Body of pancreas (tissue), 4 donors: ENCODE measurements at regions not wholly inside any gene's neighbourhood (a gene's known extent, or its start where the extent isn't known, plus 50 kb on each side); places are given as distances from the start of the nearest gene placed in this dataset.

ENCODE experiments used
- CTCF ChIP-seq, 7 experiments: fragments of 450-650 bp in 4 of 7; fragments of 200-600 bp in 3 of 7; sonication (generic) in 3 of 7; IDR thresholded peaks; one replicate each; pipeline ENCODE4 v1.5.1; 2016 to 2019; ENCODE audit warnings: antibody characterized with exemption in 7 of 7
- POLR2A ChIP-seq, 3 donors: fragments of 450-650 bp; IDR thresholded peaks; one replicate each; pipeline ENCODE4 v1.6.1; 2016; ENCODE audit warnings: antibody characterized with exemption in 3 of 3, mild to moderate bottlenecking in 2 of 3

GRCh38 chr4:55011761-55012160 is 113.6 kb downstream of the KDR start:
- no peak for TF ChIP-seq CTCF (IDR thresholded peaks at IDR 0.05)
- no peak for TF ChIP-seq POLR2A (IDR thresholded peaks at IDR 0.05)
